GM19395 (cell line): ENCODE measurements at regions not wholly inside any gene's neighbourhood (a gene's known extent, or its start where the extent isn't known, plus 50 kb on each side); places are given as distances from the start of the nearest gene placed in this dataset.
"Not testable (repeated sequence)": the region's sequence is repeated elsewhere in the genome, so short reads cannot be mapped to it uniquely, and the experiment has no call there.

ENCODE experiments used
- ATAC-seq: cut with Tn5 transposase; IDR thresholded peaks from one replicate; pipeline ENCODE4 v1.9.1; 2021; ENCODE audit warnings: mild to moderate bottlenecking, moderate library complexity; ENCODE audit not compliant: unreplicated experiment

DNA sequence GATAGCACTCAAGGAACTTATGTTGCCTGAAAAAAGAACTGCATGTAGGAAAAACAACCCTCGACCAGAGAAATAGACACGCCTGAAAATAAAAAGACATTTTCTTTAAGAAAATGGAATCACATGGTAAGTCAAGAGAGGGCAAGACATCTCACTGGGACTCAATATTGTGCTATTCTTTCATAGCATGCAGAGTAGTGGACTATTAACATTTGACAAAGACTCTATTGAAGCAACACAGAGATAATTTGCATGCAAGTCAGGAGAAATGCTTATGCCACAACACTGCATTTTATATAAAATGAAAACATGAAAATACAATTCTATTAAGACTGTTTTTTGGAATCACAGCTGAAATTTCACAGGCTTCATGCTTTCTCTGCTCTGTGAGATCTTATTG, 77.9 kb upstream of the RHOBTB1 start:
- no peak for ATAC-seq

DNA sequence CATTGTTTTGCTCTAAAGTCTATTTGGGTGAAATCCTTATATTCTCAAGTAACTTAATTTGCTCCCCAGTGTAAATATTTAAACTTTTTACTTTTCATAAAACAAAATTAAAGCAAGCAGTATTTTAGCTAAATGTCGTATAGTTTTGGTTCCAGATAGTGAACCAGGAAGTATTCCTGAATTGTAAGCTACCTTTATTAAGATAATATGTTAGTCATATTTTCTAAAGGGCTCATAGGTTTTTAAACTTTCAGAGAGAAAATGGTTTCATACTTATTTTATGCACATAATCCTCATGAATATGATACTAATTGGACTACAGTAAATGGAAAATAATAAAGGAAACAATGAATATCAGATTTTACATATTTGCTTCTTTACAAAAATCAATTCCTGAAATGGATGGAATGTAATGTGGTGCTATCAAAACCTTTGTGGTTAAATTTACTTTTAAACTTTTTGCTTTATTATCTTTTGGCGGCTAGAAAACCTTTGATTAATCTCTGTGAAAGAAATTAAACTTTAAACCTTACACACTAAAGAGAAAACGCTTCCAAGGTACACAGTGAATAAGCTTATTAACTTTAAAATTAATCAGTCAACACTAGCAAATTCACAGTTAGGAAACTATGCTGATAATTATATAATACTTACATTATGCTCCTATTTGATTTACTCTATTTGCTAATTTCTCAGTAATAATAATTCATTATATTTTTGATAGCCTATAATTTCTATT, 76.6 kb upstream of the RHOBTB1 start:
- ATAC-seq, result no peak

DNA sequence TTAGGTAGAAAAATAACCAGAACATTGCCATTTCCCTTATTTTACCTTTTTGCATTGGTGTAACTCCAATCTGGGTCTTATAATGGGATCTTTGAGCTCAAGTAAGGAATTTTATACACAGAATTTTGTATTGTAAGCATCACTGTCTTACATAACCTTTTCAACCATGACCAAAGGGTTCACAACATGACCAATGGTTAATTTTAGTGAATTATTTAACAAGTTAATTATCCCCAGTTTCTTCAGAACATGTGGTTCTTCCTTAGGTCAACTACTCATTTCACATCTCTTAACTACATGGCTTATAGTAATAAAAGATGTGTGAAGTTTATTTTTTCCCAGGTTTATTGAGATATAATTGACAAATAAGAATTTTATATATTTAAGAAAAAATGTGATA, 74.2 kb upstream of the RHOBTB1 start:
- no peak for ATAC-seq

DNA sequence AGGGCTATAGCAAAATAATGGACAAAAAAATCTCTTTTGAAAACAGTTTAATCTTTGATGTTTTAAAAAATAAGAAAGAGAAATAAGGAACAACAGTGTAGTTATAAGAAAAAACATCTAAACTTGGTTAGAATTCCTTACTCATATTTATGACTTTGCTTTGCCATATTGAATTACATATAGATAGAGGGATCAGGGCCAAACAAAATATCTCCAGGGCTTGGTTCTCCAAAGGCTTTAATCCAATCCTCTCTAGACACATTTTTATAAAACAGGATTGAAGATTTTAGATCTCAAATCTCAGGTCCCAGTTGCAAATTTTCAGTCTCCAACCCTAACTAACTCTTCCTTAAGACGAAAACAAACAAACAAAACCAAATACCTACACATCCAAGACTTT, 72.6 kb upstream of the RHOBTB1 start:
- ATAC-seq, result no peak

DNA sequence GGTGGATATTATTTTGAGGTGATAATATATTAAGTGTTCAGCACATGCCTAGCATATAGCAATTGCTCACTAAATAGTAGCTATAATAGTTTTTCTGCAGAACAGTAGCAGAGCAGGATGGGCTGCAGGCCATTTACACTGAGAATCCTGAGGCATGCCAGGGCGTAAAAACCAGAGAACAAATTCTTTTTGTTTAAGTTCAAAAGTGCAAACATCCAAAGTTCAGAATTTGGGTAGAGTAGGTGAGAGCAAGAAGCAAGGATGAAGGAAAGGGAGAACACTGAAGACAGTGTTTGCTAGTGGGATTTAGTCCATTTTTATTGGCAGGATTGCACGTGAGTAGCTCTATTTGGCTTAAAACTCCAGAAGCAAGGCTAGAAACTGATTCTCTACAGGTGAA, 72.0 kb upstream of the RHOBTB1 start:
- ATAC-seq, result no peak

DNA sequence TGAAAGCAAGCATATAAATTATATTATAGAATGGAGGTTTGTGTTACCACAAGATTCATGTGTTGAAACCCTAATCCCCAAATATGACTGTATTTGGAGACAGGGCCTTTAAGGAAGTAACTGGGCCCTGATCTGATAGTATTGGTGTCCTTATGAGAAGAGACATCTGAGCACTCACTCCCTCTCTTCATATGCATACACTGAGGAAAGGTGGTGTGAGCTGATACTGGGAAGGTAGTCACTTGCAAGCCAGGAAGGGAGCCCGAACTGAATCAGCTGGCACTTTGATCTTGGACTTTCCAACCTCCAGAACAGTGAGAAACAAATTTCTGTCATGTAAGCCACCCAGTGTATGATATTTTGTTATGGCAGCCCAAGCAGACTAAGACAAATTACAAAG, 66.9 kb upstream of the RHOBTB1 start:
- ATAC-seq, result no peak

DNA sequence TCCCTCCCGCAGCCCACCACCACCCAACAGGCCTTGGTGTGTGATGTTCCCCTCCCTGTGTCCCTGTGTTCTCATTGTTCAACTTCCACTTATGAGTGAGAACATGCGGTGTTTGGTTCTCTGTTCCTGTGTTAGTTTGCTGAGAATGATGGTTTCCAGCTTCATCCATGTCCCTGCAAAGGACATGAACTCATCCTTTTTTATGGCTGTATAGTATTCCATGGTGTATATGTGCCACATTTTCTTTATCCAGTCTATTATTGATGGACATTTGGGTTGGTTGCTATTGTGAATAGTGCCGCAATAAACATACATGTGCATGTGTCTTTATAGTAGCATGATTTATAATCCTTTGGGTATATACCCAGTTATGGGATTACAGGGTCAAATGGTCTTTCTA, 59.1 kb upstream of the RHOBTB1 start:
- not testable (repeated sequence) for ATAC-seq

DNA sequence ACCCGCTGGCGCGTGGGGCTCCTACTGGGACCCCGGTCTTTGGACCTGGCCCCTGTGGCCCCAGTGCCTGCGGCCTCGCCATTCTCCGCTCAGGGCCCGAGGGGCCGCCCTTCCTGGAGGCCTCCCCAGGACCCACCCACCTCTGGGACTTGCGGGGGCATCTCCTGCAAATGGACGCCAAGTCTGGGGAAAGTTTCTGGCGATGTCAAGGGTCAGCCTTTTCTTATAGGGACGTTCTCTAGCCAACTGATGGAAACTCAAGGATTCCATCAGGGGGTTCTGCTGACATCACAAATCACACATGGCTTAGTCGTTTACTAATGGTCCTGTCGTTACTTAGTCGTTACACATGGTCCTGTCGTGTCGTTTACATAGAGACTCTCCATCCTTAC, 57.7 kb upstream of the RHOBTB1 start:
- ATAC-seq, result no peak

DNA sequence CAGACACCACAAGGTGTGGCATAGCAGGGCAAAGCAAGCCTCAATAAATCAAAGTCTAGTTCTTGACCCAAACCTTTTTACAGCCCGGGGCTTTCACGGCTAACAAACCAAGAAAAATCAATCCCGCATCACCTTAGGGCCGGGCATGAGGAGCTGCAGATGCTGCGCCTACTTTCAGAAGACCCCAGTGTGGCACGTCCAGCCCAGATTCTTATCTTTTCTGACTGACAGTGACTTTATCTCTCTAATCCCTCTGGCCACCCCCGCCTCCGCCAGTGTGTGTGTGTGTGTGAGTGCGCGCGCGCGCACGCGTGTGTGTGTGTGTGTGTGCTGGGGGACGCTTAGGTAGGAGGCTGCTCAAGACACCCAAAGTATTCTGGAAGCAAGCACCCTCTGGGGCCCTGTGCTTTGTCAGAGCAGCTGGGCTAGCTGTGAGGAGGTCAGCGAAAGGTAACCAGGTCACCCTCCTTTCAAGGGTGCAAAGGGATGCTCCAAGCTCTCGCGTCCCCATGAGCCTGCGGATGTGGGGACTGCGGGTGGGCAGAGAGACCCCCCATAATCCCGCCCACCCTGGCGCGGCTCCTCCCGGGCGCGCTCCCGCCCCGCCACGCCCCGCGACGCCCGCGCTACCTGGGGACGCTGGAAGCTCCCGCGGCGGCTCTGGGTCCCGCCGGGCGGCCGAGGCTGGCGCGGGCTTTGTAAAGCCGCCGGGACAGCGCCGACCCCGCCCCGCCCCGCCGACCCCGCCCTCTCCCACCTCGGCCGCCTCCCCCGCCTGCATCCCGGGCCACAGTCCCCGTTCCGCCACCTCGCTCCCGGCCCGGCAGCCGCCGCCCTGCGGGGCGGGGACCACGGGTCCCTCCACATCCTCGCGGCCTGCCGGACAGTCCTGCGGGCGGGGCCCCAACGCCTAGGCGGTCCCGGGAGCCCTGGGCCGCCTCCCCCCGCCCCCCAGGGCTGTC, 57.1 kb upstream of the RHOBTB1 start:
- no peak for ATAC-seq

DNA sequence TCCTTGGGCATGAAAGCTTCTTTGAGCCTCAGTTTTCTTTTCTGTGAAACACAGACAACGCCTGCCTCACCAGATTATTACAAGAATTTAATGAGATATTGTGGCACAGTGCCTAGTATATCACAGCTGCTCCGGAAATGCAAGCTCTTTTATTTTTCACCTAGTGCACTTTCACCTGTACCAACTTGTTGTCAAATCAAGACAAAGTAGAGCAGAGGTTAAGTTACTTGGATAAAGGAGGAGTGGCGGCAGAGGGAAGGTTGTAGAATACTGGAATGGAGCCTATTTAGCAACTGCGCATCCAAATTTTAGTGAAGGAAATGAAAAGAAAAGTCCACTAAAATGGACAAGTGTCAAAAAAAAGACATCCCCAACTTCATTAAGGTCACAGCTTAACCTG, 54.9 kb upstream of the RHOBTB1 start:
- ATAC-seq, result no peak

DNA sequence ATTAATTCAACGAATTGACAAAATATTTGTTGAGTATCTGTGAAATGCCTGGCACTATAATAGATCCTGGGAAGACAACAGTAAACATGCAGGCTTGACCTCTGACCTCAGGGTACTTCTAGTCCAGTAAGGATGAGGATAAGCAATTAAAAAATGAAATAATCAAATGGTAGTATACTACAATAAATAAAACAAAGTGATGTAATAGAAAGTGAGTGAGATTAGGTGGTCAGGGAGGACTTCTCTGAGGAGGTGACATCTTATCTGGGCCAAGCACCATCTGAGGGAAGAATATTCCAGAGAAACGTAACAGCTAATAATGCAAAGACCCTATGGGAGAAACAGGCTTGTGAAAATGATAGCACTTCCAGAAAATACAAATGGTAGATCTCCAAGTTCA, 50.1 kb upstream of the RHOBTB1 start:
- ATAC-seq, result no peak
